ENCODE measurements at regions not wholly inside any gene's neighbourhood (a gene's known extent, or its start where the extent isn't known, plus 50 kb on each side); places are given as distances from the start of the nearest gene placed in this dataset.

- TF ChIP-seq CTCF (IDR thresholded peaks at IDR 0.05; ENCODE audit: poor library complexity) (no peak), EZH2 (IDR thresholded peaks at IDR 0.05; ENCODE audit: borderline replicate concordance) (no peak)
Measured at GRCh38 chr13:83732755-83733154, 149.5 kb downstream of the SLITRK1 start.

Data from hepatocyte (in vitro differentiated cells).